CD8-positive, alpha-beta memory T cell (primary cell): ENCODE measurements at regions not wholly inside any gene's neighbourhood (a gene's known extent, or its start where the extent isn't known, plus 50 kb on each side); places are given as distances from the start of the nearest gene placed in this dataset.

Experiments
- CTCF ChIA-PET: fragments of 350-600 bp; sonication (Branson Sonifier 250); formaldehyde crosslinking; loops from one replicate; lab custom pipeline; 2021; ENCODE audit warnings: antibody characterized with exemption; lab: Charles Lee
- POLR2A ChIA-PET: fragments of 350-600 bp; sonication (Branson Sonifier 250); formaldehyde crosslinking; loops from one replicate; lab custom pipeline; 2021; ENCODE audit warnings: antibody characterized with exemption; lab: Charles Lee
- DNase-seq, 5 donors: peaks; one replicate each; pipeline versions ENCODE4 v3.0.0 to v3.0.0-alpha.2; 2020 to 2022; ENCODE audit warnings: mixed read lengths in 1 of 5
- H3K27ac ChIP-seq: one replicate; pipeline ENCODE4 v1.7.0; 2013; ENCODE audit warnings: low read depth, mild to moderate bottlenecking, low read length, moderate library complexity
- H3K27me3 ChIP-seq: 2 replicates; pipeline ENCODE4 v1.7.0; 2013; ENCODE audit warnings: low read length, mild to moderate bottlenecking; ENCODE audit not compliant: insufficient read depth, poor library complexity, severe bottlenecking
- H3K36me3 ChIP-seq: 2 replicates; pipeline ENCODE4 v1.7.0; 2013; ENCODE audit warnings: mild to moderate bottlenecking, low read length, moderate library complexity; ENCODE audit not compliant: insufficient read depth
- H3K4me1 ChIP-seq: 2 replicates; pipeline ENCODE4 v1.7.0; 2013; ENCODE audit warnings: mild to moderate bottlenecking, low read length, moderate library complexity; ENCODE audit not compliant: insufficient read depth
- H3K4me3 ChIP-seq: 2 replicates; pipeline ENCODE4 v1.7.0; 2013; ENCODE audit warnings: mild to moderate bottlenecking, low read length
- H3K9me3 ChIP-seq: 2 replicates; pipeline ENCODE4 v1.7.0; 2013; ENCODE audit warnings: mild to moderate bottlenecking, low read length
- H3K27ac Mint-ChIP-seq, 8 donors: one replicate each; pipeline ENCODE4 v1.8.0; 2020 to 2021; ENCODE audit warnings: mixed read lengths in 8 of 8, mild to moderate bottlenecking in 6 of 8, inconsistent platforms in 3 of 8, moderate library complexity in 3 of 8
- H3K27me3 Mint-ChIP-seq, 2 donors: one replicate each; pipeline ENCODE4 v1.8.0; 2020 to 2021; ENCODE audit warnings: mixed read lengths in 2 of 2, mild to moderate bottlenecking in 1 of 2, moderate library complexity in 1 of 2
- H3K36me3 Mint-ChIP-seq, 3 donors: one replicate each; pipeline ENCODE4 v1.8.0; 2020 to 2021; ENCODE audit warnings: mixed read lengths in 3 of 3, inconsistent platforms in 1 of 3, mild to moderate bottlenecking in 1 of 3
- H3K4me1 Mint-ChIP-seq, 3 donors: one replicate each; pipeline ENCODE4 v1.8.0; 2020 to 2021; ENCODE audit warnings: mixed read lengths in 3 of 3, inconsistent platforms in 1 of 3, mild to moderate bottlenecking in 1 of 3
- H3K4me3 Mint-ChIP-seq, 7 donors: one replicate each; pipeline ENCODE4 v1.8.0; 2020 to 2021; ENCODE audit warnings: mixed read lengths in 7 of 7, mild to moderate bottlenecking in 6 of 7, moderate library complexity in 4 of 7, inconsistent platforms in 2 of 7
- H3K9me3 Mint-ChIP-seq, 5 donors: one replicate each; pipeline ENCODE4 v1.8.0; 2020 to 2022; ENCODE audit warnings: mixed read lengths in 5 of 5, mild to moderate bottlenecking in 3 of 5, moderate library complexity in 2 of 5, inconsistent platforms in 1 of 5

DNA sequence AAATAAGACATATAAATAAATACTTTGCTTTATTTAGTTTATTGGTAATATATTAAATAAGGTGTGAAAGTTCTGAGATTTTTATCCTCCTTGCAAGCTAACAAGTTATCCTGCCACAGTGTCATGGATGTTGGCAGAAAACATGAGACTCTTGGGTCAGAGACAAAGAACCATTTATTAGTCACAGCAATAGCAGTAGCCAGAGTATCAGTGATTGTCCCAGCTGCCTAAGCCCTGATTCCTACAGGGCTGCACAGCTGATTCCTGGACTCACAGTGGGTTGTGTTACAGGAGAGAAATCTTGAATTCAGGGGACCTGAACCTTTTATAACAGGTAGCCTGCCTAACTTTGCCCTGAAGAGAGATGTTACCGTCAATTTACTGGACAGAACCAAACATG is 304.5 kb upstream of the ZNF608 start:
- Mint-ChIP-seq H3K4me3 (no peak overlapping the region), H3K27ac (no peak overlapping the region), H3K9me3 (peaks cover 0 to 9% (median 2%) of the 10 kb centered on the region in 5 donors), H3K27me3 (no peaks in the 10 kb centered on the region), H3K4me1 (no peaks in the 10 kb centered on the region), H3K36me3 (no peaks in the 10 kb centered on the region)
- no peak overlapping the region for H3K27ac ChIP-seq
- H3K9me3 ChIP-seq, result no peaks in the 10 kb centered on the region
- CTCF ChIA-PET, result no interaction called here
- H3K27me3 ChIP-seq, result no peaks in the 10 kb centered on the region
- H3K36me3 ChIP-seq, result no peaks in the 10 kb centered on the region
- no peak for DNase-seq
- H3K4me1 ChIP-seq, result no peaks in the 10 kb centered on the region
- no peak overlapping the region for H3K4me3 ChIP-seq
- POLR2A ChIA-PET, result no interaction called here

GRCh38 chr5:125052584-125052983 is 306.1 kb upstream of the ZNF608 start:
- ChIA-PET CTCF (no interaction called here), POLR2A (no interaction called here)
- Histone ChIP-seq H3K36me3 (no peaks in the 10 kb centered on the region), H3K27me3 (no peaks in the 10 kb centered on the region), H3K4me1 (no peaks in the 10 kb centered on the region), H3K9me3 (no peaks in the 10 kb centered on the region), H3K27ac (no peak overlapping the region), H3K4me3 (no peak overlapping the region)
- no peak overlapping the region for H3K4me3 Mint-ChIP-seq
- H3K27me3 Mint-ChIP-seq, result no peaks in the 10 kb centered on the region
- no peak for DNase-seq
- H3K27ac Mint-ChIP-seq, result no peak overlapping the region
- H3K4me1 Mint-ChIP-seq, result no peaks in the 10 kb centered on the region
- H3K36me3 Mint-ChIP-seq, result no peaks in the 10 kb centered on the region
- H3K9me3 Mint-ChIP-seq, result peaks cover 0 to 9% (median 2%) of the 10 kb centered on the region in 5 donors

DNA sequence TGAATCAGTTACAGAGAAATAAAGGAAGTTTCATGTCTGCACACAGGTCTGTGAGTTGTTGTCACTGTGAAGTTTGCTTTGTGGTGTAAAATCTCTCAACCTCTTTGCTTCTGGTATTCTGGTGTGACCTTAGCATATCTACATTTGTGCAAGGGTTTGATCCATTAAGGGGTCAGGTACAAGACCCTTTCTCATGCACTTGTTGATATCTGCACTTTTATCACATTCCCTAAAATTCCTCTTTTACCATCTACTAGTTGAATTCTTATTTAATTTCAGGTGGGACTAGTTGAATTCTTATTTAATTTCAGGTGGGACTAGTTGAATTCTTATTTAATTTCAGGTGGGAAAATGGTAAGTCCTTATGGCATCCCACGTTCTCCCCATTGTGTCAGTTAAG is 306.7 kb upstream of the ZNF608 start:
- H3K4me3 Mint-ChIP-seq, result no peak overlapping the region
- POLR2A ChIA-PET, result no interaction called here

DNA sequence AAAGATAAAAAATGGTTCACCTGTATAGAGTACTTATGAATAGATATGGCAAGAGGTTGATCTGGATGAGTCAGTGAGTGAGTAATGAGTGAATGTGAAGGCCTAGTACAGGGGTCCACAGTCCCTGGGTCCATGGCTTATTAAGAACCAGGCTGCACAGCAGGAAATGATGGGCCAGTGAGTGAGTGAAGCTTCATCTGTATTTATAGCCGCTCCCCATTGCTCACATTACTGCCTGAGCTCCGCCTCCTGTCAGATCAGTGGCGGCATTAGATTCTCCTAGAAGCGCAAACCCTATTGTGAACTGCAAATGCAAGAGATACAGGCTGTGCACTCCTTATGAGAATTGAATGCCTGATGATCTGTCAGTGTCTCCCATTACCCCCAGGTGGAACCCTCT is 307.7 kb upstream of the ZNF608 start:
- ChIA-PET POLR2A (no interaction called here), CTCF (no interaction called here)
- Histone ChIP-seq H3K36me3 (no peaks in the 10 kb centered on the region), H3K27ac (no peak overlapping the region), H3K27me3 (no peaks in the 10 kb centered on the region), H3K4me1 (no peaks in the 10 kb centered on the region), H3K4me3 (no peak overlapping the region), H3K9me3 (no peaks in the 10 kb centered on the region)
- peaks cover 0 to 13% (median 2%) of the 10 kb centered on the region in 5 donors for H3K9me3 Mint-ChIP-seq
- H3K4me3 Mint-ChIP-seq, result no peak overlapping the region
- no peaks in the 10 kb centered on the region for H3K4me1 Mint-ChIP-seq
- H3K27me3 Mint-ChIP-seq, result no peaks in the 10 kb centered on the region
- no peak for DNase-seq
- no peaks in the 10 kb centered on the region for H3K36me3 Mint-ChIP-seq
- no peak overlapping the region for H3K27ac Mint-ChIP-seq

More for the DNA sequence above, 306.7 kb upstream of the ZNF608 start:
- H3K9me3 ChIP-seq, result no peaks in the 10 kb centered on the region
- no peaks in the 10 kb centered on the region for H3K4me1 ChIP-seq
- no peaks in the 10 kb centered on the region for H3K36me3 Mint-ChIP-seq
- no peaks in the 10 kb centered on the region for H3K36me3 ChIP-seq
- no peaks in the 10 kb centered on the region for H3K27me3 Mint-ChIP-seq
- H3K9me3 Mint-ChIP-seq, result peaks cover 0 to 11% (median 2%) of the 10 kb centered on the region in 5 donors
- H3K27ac ChIP-seq, result no peak overlapping the region
- CTCF ChIA-PET, result no interaction called here
- no peak overlapping the region for H3K4me3 ChIP-seq
- no peak overlapping the region for H3K27ac Mint-ChIP-seq
- no peak for DNase-seq
- H3K27me3 ChIP-seq, result no peaks in the 10 kb centered on the region
- no peaks in the 10 kb centered on the region for H3K4me1 Mint-ChIP-seq

GRCh38 chr5:125056671-125057485 is 310.4 kb upstream of the ZNF608 start:
- DNase-seq, result no peak
- ChIA-PET POLR2A (no interaction called here), CTCF (no interaction called here)
- Histone ChIP-seq H3K4me1 (no peaks in the 10 kb centered on the region), H3K9me3 (no peaks in the 10 kb centered on the region), H3K27me3 (no peaks in the 10 kb centered on the region), H3K27ac (no peak overlapping the region), H3K36me3 (no peaks in the 10 kb centered on the region), H3K4me3 (no peak overlapping the region)
- no peaks in the 10 kb centered on the region for H3K27me3 Mint-ChIP-seq
- peaks cover 0 to 2% (median 0%) of the 10 kb centered on the region in 3 donors for H3K36me3 Mint-ChIP-seq
- no peaks in the 10 kb centered on the region for H3K4me1 Mint-ChIP-seq
- no peak overlapping the region for H3K4me3 Mint-ChIP-seq
- H3K27ac Mint-ChIP-seq, result peak overlapping the region in 1 of 8 donors; percentile 33
- H3K9me3 Mint-ChIP-seq, result peaks cover 0 to 9% (median 4%) of the 10 kb centered on the region in 5 donors

DNA sequence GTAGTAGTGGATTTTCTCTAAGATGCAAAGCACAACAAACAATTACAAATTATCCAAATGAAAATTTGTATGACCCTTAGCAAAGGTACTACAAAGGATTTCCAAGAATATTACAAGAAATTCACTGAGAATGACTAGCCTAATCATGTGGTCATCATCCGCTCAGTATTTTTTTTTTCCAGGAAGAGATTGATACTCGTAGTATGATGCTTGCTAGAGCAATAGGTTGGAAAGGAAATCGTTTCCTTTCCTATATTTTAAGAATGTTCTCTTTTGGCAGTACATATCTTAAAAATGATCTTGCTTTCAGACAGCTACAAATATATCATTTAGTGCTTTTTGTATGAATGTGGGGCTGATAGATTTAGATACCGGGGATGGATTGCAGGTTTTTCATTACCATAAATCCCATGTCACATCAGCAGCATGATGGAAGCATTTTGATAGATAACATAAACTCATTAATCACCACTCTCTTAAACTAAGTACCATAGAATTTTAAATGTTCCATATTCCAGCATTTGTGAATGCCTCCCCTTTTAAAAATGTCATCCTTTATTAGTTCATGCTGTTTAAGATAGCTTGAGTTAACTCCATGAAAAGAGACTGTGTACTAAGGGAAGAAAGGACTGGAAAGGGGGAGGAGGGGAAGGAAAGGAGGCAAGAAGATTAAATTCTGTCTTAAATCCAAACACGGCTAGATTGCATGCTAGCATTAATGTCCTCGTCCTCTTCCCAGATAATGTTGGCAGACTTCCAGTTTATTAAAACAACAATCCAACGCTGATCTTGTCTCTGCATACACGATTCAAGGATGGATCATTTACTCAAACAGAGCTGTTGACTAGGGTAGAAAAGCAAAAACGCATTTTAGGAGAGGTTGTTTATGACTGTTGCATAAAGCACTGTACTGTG is 311.7 kb upstream of the ZNF608 start:
- Histone ChIP-seq H3K9me3 (no peaks in the 10 kb centered on the region), H3K36me3 (no peaks in the 10 kb centered on the region), H3K27ac (no peak overlapping the region), H3K27me3 (no peaks in the 10 kb centered on the region), H3K4me1 (no peaks in the 10 kb centered on the region), H3K4me3 (no peak overlapping the region)
- peaks cover 0 to 1% of the 10 kb centered on the region in 2 donors for H3K27me3 Mint-ChIP-seq
- DNase-seq, result no peak
- no peak overlapping the region for H3K4me3 Mint-ChIP-seq
- H3K36me3 Mint-ChIP-seq, result peaks cover 0 to 2% (median 0%) of the 10 kb centered on the region in 3 donors
- H3K9me3 Mint-ChIP-seq, result peaks cover 0 to 8% (median 4%) of the 10 kb centered on the region in 5 donors
- ChIA-PET POLR2A (no interaction called here), CTCF (no interaction called here)
- no peaks in the 10 kb centered on the region for H3K4me1 Mint-ChIP-seq
- no peak overlapping the region for H3K27ac Mint-ChIP-seq

DNA sequence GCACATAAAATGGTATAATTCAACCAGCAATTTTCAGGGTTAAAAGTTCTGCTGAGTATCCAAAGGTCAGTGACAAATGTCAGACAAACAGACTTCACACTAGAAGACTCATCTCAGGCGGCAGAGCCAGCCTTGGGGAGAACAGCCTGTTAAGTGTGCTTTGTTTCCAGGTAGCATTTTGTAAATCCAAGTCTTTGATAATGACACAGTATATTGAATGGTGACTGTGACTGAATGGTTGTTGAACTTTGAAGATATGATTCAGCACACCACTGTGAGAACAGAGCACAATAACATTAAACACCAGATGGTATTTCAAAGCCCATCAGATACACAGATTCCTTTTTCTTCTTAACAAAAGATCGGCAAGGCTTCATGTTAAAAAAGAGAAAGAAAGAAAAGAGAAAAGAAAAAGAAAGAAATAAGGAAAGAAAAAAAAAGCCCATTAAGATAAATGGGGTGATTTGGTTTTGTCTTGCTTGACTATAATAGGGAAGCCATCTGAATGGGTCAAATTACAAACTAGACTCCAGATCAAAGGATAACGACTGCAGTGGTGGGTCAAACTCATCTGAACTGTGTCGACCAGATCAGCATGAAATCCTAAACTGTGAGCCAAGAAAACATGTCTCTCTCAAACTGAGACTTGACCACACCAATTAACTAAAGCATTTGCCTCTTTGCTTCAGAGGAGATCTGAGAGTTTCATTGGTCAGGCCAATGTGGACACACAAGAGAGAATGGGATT is 313.0 kb upstream of the ZNF608 start:
- Mint-ChIP-seq H3K27me3 (peaks cover 0 to 1% of the 10 kb centered on the region in 2 donors), H3K36me3 (peaks cover 0 to 2% (median 0%) of the 10 kb centered on the region in 3 donors), H3K4me1 (no peaks in the 10 kb centered on the region), H3K27ac (no peak overlapping the region), H3K4me3 (no peak overlapping the region), H3K9me3 (peaks cover 0 to 8% (median 4%) of the 10 kb centered on the region in 5 donors)
- Histone ChIP-seq H3K4me3 (no peak overlapping the region), H3K27me3 (no peaks in the 10 kb centered on the region), H3K36me3 (no peaks in the 10 kb centered on the region), H3K4me1 (no peaks in the 10 kb centered on the region), H3K27ac (no peak overlapping the region), H3K9me3 (no peaks in the 10 kb centered on the region)
- ChIA-PET CTCF (no interaction called here), POLR2A (no interaction called here)
- DNase-seq, result no peak
